ENCODE measurements at regions not wholly inside any gene's neighbourhood (a gene's known extent, or its start where the extent isn't known, plus 50 kb on each side); places are given as distances from the start of the nearest gene placed in this dataset.
"Not testable (repeated sequence)": the region's sequence is repeated elsewhere in the genome, so short reads cannot be mapped to it uniquely, and the experiment has no call there.

DNA sequence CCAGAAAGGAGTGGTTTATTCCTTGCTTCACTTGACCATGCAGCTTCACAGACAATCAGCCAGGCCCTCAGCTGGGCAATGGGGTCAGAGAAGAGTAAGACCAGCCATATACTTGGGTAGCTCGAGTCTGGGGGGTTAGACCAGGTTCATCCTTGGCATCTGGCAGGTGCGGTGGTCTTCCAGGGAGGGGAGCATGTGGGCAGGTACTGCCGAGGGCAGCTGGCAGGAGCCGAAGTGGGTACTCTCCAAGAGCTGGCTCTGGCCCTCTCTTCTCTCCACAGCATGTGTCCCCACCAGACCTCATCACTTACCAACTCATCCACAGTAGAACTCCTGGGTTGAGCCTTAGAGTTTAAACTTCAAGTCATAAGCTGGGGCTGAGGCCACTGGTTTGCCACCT is 156.8 kb downstream of the FOXD2 start:
- no peak for DNase-seq (ENCODE audit: low spot score in 2 of 2)
- TF ChIP-seq POLR2A (IDR thresholded peaks at IDR 0.05), result no peak
- TF ChIP-seq, protein P1, sequence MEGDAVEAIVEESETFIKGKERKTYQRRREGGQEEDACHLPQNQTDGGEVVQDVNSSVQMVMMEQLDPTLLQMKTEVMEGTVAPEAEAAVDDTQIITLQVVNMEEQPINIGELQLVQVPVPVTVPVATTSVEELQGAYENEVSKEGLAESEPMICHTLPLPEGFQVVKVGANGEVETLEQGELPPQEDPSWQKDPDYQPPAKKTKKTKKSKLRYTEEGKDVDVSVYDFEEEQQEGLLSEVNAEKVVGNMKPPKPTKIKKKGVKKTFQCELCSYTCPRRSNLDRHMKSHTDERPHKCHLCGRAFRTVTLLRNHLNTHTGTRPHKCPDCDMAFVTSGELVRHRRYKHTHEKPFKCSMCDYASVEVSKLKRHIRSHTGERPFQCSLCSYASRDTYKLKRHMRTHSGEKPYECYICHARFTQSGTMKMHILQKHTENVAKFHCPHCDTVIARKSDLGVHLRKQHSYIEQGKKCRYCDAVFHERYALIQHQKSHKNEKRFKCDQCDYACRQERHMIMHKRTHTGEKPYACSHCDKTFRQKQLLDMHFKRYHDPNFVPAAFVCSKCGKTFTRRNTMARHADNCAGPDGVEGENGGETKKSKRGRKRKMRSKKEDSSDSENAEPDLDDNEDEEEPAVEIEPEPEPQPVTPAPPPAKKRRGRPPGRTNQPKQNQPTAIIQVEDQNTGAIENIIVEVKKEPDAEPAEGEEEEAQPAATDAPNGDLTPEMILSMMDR (IDR thresholded peaks at IDR 0.05), result no peak
- WGBS, 2 donors, result 93 to 95% methylated on average over 4 of the region's 4 CpGs
- intact Hi-C loops (cut with DNase I; ENCODE audit: low total_unique reads), result no loop called here
- H3K4me3 ChIP-seq (ENCODE audit: low read depth, poor library complexity, severe bottlenecking), result no peak overlapping the region

DNA sequence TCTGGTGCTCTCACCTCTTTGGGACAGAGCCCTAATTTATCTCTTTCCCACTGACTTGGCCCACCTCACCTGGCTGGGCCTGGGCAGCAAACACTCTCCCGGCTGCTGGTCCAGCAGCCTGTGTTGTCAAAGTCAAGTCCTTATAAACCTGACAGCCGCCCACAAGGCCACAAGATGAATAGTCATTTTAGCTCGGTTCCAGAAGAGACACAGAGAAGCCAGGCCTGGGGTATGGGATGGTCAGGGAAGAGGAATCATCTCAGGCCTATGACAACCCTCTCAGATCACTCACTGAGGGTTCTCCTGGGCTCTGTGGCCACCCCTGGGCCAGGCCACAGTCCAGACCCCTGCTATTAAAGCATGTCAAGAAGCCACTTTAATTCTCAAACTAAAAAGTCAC is 158.5 kb downstream of the FOXD2 start:
- 90 to 93% methylated on average over 3 of the region's 3 CpGs for WGBS, 2 donors

DNA sequence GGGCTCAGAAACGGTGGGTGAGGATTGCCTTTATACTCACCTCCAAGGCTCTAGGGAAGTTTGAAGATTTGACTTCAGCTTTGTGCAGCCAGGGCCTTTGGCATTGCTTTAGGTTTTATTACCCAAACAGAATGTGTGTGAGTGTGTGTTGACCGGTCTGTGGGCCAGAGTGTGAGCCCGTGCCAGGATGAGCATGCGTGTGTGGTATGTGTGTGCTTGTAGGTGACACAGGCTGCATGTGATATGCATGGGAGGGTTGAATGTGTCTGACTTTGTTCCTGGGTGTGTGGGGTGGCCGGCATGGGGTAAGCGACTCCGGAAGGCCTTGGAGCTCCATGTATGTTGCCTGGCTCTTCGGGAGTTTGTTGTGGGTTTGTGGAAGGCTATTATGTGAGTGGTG is 160.5 kb downstream of the FOXD2 start:
- intact Hi-C loops (cut with DNase I; ENCODE audit: low total_unique reads), result no loop called here
- WGBS, 2 donors, result 75 to 78% methylated on average over 8 of the region's 8 CpGs

More for the DNA sequence above, 158.5 kb downstream of the FOXD2 start:
- intact Hi-C loops (cut with DNase I; ENCODE audit: low total_unique reads), result no loop called here
- DNase-seq (ENCODE audit: low spot score in 2 of 2), result peak in 1 of 2 donors; percentile 60
- no peak overlapping the region for H3K4me3 ChIP-seq (ENCODE audit: low read depth, poor library complexity, severe bottlenecking)
- TF ChIP-seq, protein P1 (IDR thresholded peaks at IDR 0.05), result no peak
- TF ChIP-seq POLR2A (IDR thresholded peaks at IDR 0.05), result no peak

DNA sequence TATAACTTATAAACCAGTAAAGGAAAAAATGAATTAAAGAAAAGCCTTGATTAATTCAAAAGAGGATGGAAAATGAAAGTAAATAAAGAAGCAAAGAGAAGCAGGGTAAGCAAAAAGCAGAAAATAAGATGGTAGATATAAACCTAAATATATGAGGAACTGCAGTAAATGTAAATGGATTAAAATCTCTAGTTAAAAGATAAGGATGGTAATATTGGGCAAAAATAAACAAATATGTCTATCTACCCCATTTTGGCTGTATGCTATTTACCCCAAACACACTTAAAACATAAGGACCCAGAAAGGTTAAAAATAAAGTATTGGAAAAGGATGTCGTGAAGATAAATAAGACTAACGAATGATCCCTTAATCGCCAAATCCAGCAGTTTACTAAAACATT is 161.9 kb downstream of the FOXD2 start:
- no peak overlapping the region for H3K4me3 ChIP-seq (ENCODE audit: low read depth, poor library complexity, severe bottlenecking)
- WGBS, 2 donors, result 95 to 99% methylated on average over 3 of the region's 3 CpGs
- intact Hi-C loops (cut with DNase I; ENCODE audit: low total_unique reads), result no loop called here
- DNase-seq (ENCODE audit: low spot score in 2 of 2), result no peak
- TF ChIP-seq POLR2A (IDR thresholded peaks at IDR 0.05), result no peak
- TF ChIP-seq, protein P1 (IDR thresholded peaks at IDR 0.05), result no peak

More for the DNA sequence above, 160.5 kb downstream of the FOXD2 start:
- peak in 1 of 2 donors; percentile 8 for DNase-seq (ENCODE audit: low spot score in 2 of 2)
- no peak overlapping the region for H3K4me3 ChIP-seq (ENCODE audit: low read depth, poor library complexity, severe bottlenecking)
- TF ChIP-seq, protein P1 (IDR thresholded peaks at IDR 0.05), result no peak
- TF ChIP-seq POLR2A (IDR thresholded peaks at IDR 0.05), result no peak

DNA sequence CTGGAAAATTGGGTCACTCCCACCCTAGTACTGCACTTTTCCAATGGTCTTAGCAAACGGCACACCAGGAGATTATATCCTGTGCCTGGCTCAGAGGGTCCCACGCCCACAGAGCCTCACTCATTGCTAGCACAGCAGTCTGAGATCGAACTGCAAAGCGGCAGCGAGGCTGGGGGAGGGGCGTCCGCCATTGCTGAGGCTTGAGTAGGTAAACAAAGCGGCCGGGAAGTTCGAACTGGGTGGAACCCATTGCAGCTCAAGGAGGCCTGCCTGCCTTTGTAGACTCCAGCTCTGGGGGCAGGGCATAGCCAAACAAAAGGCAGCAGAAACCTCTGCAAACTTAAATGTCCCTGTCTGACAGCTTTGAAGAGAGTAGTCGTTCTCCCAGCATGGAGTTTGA is 164.6 kb downstream of the FOXD2 start:
- intact Hi-C loops (cut with DNase I; ENCODE audit: low total_unique reads); H3K4me3 ChIP-seq (ENCODE audit: low read depth, poor library complexity, severe bottlenecking): not testable (repeated sequence)

DNA sequence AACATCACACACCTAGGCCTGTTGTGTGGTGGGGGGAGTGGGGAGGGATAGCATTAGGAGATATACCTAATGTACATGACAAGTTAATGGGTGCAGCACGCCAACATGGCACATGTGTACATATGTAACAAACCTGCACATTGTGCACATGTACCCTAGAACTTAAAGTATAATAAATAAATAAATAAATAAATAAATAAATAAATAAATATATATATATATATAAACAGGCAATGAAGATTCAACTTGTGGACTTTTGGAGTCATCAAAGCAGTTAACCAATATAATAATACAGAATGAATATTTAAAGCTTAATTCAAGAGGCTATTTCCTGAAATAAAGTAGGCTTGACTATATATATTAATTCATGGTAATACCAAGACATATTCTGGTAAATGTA is 167.0 kb downstream of the FOXD2 start:
- intact Hi-C loops (cut with DNase I; ENCODE audit: low total_unique reads); H3K4me3 ChIP-seq (ENCODE audit: low read depth, poor library complexity, severe bottlenecking): not testable (repeated sequence)
- peak; percentile 2 to 7 for DNase-seq (ENCODE audit: low spot score in 2 of 2)
- WGBS, 2 donors, result 86 to 100% methylated on average over 1 of the region's 1 CpG

More for the DNA sequence above, 164.6 kb downstream of the FOXD2 start:
- peak in 1 of 2 donors; percentile 5 for DNase-seq (ENCODE audit: low spot score in 2 of 2)
- WGBS, 2 donors, result 89% methylated on average over 11 of the region's 11 CpGs

DNA sequence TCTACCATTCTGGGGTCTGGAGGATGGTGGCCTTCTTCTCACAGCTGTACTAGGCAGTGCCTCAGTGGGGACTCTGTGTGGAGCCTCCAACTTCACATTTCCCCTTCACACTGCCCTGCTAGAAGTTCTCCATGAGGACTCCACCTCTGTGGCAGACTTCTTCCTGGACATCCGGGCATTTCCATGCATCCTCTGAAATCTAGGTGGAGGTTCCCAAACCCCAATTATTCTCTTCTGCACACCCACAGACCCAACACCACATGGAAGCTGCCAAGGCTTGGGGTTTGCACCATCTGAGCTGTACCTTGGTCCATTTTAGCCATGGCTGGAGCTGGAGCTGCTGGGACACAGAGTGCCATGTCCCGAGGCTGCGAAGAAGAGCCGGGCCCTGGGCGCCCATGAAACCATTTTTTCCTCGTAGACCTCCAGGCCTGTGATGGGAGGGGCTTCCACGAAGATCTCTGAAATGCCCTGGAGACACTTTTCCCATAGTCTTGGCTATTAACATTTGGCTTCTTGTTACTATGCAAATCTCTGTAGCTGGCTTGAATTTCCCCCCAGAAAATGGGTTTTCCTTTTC is 170.5 kb downstream of the FOXD2 start:
- WGBS, 2 donors, result 84 to 90% methylated on average over 7 of the region's 7 CpGs
- DNase-seq (ENCODE audit: low spot score in 2 of 2), result peak; percentile 3 to 34
- intact Hi-C loops (cut with DNase I; ENCODE audit: low total_unique reads), result no loop called here
- no peak overlapping the region for H3K4me3 ChIP-seq (ENCODE audit: low read depth, poor library complexity, severe bottlenecking)
- TF ChIP-seq, protein P1 (IDR thresholded peaks at IDR 0.05), result no peak
- TF ChIP-seq POLR2A (IDR thresholded peaks at IDR 0.05), result no peak

Measured in lower leg skin (tissue), 4 donors.